ENCODE measurements at regions not wholly inside any gene's neighbourhood (a gene's known extent, or its start where the extent isn't known, plus 50 kb on each side); places are given as distances from the start of the nearest gene placed in this dataset.

- TF ChIP-seq CTCF (IDR thresholded peaks at IDR 0.05; ENCODE audit: low read length, missing control alignments) = no peak
- H3K4me3 ChIP-seq (replicated peaks; ENCODE audit: low read depth, low read length) = no peak overlapping the region
- DNase-seq (ENCODE audit: low read depth) = no peak
These were observed 139.0 kb upstream of the ACTBL2 start for GRCh38 chr5:57621624-57622023.

GRCh38 chr5:57618767-57619381 is 136.3 kb upstream of the ACTBL2 start:
- no peak for DNase-seq (ENCODE audit: low read depth)
- no peak for TF ChIP-seq CTCF (IDR thresholded peaks at IDR 0.05; ENCODE audit: low read length, missing control alignments)
- H3K4me3 ChIP-seq (replicated peaks; ENCODE audit: low read depth, low read length) = no peak overlapping the region

GRCh38 chr5:57613741-57614140 is 131.1 kb upstream of the ACTBL2 start:
- H3K4me3 ChIP-seq (replicated peaks; ENCODE audit: low read depth, low read length) = no peak overlapping the region
- TF ChIP-seq CTCF (IDR thresholded peaks at IDR 0.05; ENCODE audit: low read length, missing control alignments) = no peak
- DNase-seq (ENCODE audit: low read depth) = no peak

GRCh38 chr5:57611177-57611576 is 128.6 kb upstream of the ACTBL2 start:
- TF ChIP-seq CTCF (IDR thresholded peaks at IDR 0.05; ENCODE audit: low read length, missing control alignments) = no peak
- DNase-seq (ENCODE audit: low read depth) = no peak
- H3K4me3 ChIP-seq (replicated peaks; ENCODE audit: low read depth, low read length) = no peak overlapping the region

GRCh38 chr5:57608542-57608941 is 125.9 kb upstream of the ACTBL2 start:
- TF ChIP-seq CTCF (IDR thresholded peaks at IDR 0.05; ENCODE audit: low read length, missing control alignments) = no peak
- no peak for DNase-seq (ENCODE audit: low read depth)
- H3K4me3 ChIP-seq (replicated peaks; ENCODE audit: low read depth, low read length) = no peak overlapping the region

- TF ChIP-seq CTCF (IDR thresholded peaks at IDR 0.05; ENCODE audit: low read length, missing control alignments) = no peak
- no peak for DNase-seq (ENCODE audit: low read depth)
- no peak overlapping the region for H3K4me3 ChIP-seq (replicated peaks; ENCODE audit: low read depth, low read length)
These were observed 119.4 kb upstream of the ACTBL2 start for GRCh38 chr5:57601996-57602395.

GRCh38 chr5:57600321-57600720 is 117.7 kb upstream of the ACTBL2 start:
- H3K4me3 ChIP-seq (replicated peaks; ENCODE audit: low read depth, low read length) = no peak overlapping the region
- DNase-seq (ENCODE audit: low read depth) = no peak
- no peak for TF ChIP-seq CTCF (IDR thresholded peaks at IDR 0.05; ENCODE audit: low read length, missing control alignments)
